ENCODE measurements at regions not wholly inside any gene's neighbourhood (a gene's known extent, or its start where the extent isn't known, plus 50 kb on each side); places are given as distances from the start of the nearest gene placed in this dataset.

DNA sequence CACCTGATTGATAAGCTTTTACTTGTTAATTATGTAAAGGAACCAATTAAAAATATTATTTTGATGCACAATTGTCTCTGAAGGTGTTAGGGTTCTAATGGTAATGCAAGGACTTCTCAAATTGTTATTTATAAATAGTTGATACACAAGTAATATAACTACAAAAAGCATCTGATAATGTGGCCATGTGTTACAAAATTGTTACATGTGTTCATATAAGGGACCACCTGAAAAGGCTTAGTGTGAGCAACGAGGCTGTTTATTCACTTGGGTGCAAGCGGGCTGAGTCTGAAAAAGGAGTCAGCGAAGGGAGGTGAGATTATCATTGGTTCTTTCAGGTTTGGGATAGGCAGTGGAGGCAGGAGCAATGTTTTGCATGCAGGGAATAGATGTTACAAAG lies 421.9 kb upstream of the CADM2 start (continued):
- TF ChIP-seq, protein P1, sequence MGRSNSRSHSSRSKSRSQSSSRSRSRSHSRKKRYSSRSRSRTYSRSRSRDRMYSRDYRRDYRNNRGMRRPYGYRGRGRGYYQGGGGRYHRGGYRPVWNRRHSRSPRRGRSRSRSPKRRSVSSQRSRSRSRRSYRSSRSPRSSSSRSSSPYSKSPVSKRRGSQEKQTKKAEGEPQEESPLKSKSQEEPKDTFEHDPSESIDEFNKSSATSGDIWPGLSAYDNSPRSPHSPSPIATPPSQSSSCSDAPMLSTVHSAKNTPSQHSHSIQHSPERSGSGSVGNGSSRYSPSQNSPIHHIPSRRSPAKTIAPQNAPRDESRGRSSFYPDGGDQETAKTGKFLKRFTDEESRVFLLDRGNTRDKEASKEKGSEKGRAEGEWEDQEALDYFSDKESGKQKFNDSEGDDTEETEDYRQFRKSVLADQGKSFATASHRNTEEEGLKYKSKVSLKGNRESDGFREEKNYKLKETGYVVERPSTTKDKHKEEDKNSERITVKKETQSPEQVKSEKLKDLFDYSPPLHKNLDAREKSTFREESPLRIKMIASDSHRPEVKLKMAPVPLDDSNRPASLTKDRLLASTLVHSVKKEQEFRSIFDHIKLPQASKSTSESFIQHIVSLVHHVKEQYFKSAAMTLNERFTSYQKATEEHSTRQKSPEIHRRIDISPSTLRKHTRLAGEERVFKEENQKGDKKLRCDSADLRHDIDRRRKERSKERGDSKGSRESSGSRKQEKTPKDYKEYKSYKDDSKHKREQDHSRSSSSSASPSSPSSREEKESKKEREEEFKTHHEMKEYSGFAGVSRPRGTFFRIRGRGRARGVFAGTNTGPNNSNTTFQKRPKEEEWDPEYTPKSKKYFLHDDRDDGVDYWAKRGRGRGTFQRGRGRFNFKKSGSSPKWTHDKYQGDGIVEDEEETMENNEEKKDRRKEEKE (IDR thresholded peaks at IDR 0.05): no peak
- no peak for TF ChIP-seq NBN (IDR thresholded peaks at IDR 0.05)
- no peak for TF ChIP-seq HSF1 (IDR thresholded peaks at IDR 0.05; ENCODE audit: low read depth, low read length)
- no peak for TF ChIP-seq ZNF24 (IDR thresholded peaks at IDR 0.05)
- no peak for TF ChIP-seq ZNF384 (IDR thresholded peaks at IDR 0.05; ENCODE audit: borderline replicate concordance, low read depth, low read length)
- TF ChIP-seq, protein P2, sequence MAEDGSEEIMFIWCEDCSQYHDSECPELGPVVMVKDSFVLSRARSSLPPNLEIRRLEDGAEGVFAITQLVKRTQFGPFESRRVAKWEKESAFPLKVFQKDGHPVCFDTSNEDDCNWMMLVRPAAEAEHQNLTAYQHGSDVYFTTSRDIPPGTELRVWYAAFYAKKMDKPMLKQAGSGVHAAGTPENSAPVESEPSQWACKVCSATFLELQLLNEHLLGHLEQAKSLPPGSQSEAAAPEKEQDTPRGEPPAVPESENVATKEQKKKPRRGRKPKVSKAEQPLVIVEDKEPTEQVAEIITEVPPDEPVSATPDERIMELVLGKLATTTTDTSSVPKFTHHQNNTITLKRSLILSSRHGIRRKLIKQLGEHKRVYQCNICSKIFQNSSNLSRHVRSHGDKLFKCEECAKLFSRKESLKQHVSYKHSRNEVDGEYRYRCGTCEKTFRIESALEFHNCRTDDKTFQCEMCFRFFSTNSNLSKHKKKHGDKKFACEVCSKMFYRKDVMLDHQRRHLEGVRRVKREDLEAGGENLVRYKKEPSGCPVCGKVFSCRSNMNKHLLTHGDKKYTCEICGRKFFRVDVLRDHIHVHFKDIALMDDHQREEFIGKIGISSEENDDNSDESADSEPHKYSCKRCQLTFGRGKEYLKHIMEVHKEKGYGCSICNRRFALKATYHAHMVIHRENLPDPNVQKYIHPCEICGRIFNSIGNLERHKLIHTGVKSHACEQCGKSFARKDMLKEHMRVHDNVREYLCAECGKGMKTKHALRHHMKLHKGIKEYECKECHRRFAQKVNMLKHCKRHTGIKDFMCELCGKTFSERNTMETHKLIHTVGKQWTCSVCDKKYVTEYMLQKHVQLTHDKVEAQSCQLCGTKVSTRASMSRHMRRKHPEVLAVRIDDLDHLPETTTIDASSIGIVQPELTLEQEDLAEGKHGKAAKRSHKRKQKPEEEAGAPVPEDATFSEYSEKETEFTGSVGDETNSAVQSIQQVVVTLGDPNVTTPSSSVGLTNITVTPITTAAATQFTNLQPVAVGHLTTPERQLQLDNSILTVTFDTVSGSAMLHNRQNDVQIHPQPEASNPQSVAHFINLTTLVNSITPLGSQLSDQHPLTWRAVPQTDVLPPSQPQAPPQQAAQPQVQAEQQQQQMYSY (CRISPR knock-in tag; IDR thresholded peaks at IDR 0.05): no peak
